Vagina (tissue), 2 donors: ENCODE measurements at regions not wholly inside any gene's neighbourhood (a gene's known extent, or its start where the extent isn't known, plus 50 kb on each side); places are given as distances from the start of the nearest gene placed in this dataset.

Experiments used
- DNase-seq, 2 donors: peaks; one replicate each; pipeline ENCODE4 v3.0.0-alpha.2; 2017; ENCODE audit errors: extremely low spot score in 2 of 2
- H3K27ac ChIP-seq: fragments of 200-600 bp; sonication (generic); one replicate; pipeline ENCODE4 v1.5.1; 2019
- H3K27me3 ChIP-seq: fragments of 200-600 bp; sonication (generic); one replicate; pipeline ENCODE4 v1.5.1; 2019
- H3K36me3 ChIP-seq, 2 donors: fragments of 200-600 bp; sonication (generic); one replicate each; pipeline ENCODE4 v1.5.1; 2017 to 2019
- H3K4me1 ChIP-seq: fragments of 200-600 bp; sonication (generic); one replicate; pipeline ENCODE4 v1.5.1; 2019
- H3K4me3 ChIP-seq, 2 donors: fragments of 200-600 bp; sonication (generic); 1 replicate in 1 of 2; 2 replicates in 1 of 2; pipeline ENCODE4 v1.5.1; 2016 to 2019
- H3K9me3 ChIP-seq: fragments of 200-600 bp; sonication (generic); one replicate; pipeline ENCODE4 v1.5.1; 2019
- CTCF ChIP-seq, 3 experiments: fragments of 450-650 bp in 2 of 3; fragments of 200-600 bp in 1 of 3; sonication (generic) in 1 of 3; IDR thresholded peaks; one replicate each; pipeline ENCODE4 v1.5.1; 2017 to 2019; ENCODE audit warnings: antibody characterized with exemption in 3 of 3, mild to moderate bottlenecking in 2 of 3, moderate library complexity in 2 of 3
- POLR2A ChIP-seq, 2 donors: fragments of 450-650 bp; IDR thresholded peaks; one replicate each; pipeline ENCODE4 v1.6.1; 2017; ENCODE audit warnings: antibody characterized with exemption in 2 of 2, mild to moderate bottlenecking in 2 of 2, moderate library complexity in 2 of 2
- POLR2AphosphoS5 ChIP-seq, 2 donors: sonication (generic); formaldehyde crosslinking; IDR thresholded peaks; one replicate each; pipeline ENCODE4 v1.9.0; 2017; ENCODE audit warnings: antibody characterized with exemption in 2 of 2, mild to moderate bottlenecking in 2 of 2, low read depth in 1 of 2; ENCODE audit not compliant: insufficient read depth in 1 of 2
- intact Hi-C: fragments of 100-400 bp; cut with DNase I; formaldehyde crosslinking; loops from one replicate; pipeline ENCODE4 v1.15.1; 2023

- H3K27me3 ChIP-seq: no peaks in the 10 kb centered on the region
- intact Hi-C loops: no loop called here
- DNase-seq: no peak
- no peaks in the 10 kb centered on the region for H3K36me3 ChIP-seq
- no peak for TF ChIP-seq POLR2AphosphoS5 (IDR thresholded peaks at IDR 0.05; ENCODE audit: insufficient read depth in 1 of 2, low read depth in 1 of 2)
- no peak for TF ChIP-seq POLR2A (IDR thresholded peaks at IDR 0.05)
- TF ChIP-seq CTCF (IDR thresholded peaks at IDR 0.05): no peak
- no peak overlapping the region for H3K4me3 ChIP-seq
- peaks cover 15% of the 10 kb centered on the region for H3K4me1 ChIP-seq
- no peaks in the 10 kb centered on the region for H3K9me3 ChIP-seq
- H3K27ac ChIP-seq: no peak overlapping the region
Measured at GRCh38 chr9:84145780-84146179, 165.2 kb downstream of the RMI1 start.

- no peak for TF ChIP-seq POLR2A (IDR thresholded peaks at IDR 0.05)
- no peak for TF ChIP-seq POLR2AphosphoS5 (IDR thresholded peaks at IDR 0.05; ENCODE audit: insufficient read depth in 1 of 2, low read depth in 1 of 2)
- TF ChIP-seq CTCF (IDR thresholded peaks at IDR 0.05): no peak
- intact Hi-C loops: no loop called here
- Histone ChIP-seq H3K27me3 (no peaks in the 10 kb centered on the region), H3K4me3 (no peak overlapping the region), H3K9me3 (no peaks in the 10 kb centered on the region), H3K27ac (peak overlapping the region; percentile 62), H3K36me3 (no peaks in the 10 kb centered on the region), H3K4me1 (peaks cover 12% of the 10 kb centered on the region)
- DNase-seq: no peak
Measured at GRCh38 chr9:84146893-84147710, 166.5 kb downstream of the RMI1 start.

- DNase-seq: no peak
- TF ChIP-seq POLR2AphosphoS5 (IDR thresholded peaks at IDR 0.05; ENCODE audit: insufficient read depth in 1 of 2, low read depth in 1 of 2) (no peak), CTCF (IDR thresholded peaks at IDR 0.05) (no peak), POLR2A (IDR thresholded peaks at IDR 0.05) (no peak)
- Histone ChIP-seq H3K36me3 (no peaks in the 10 kb centered on the region), H3K9me3 (no peaks in the 10 kb centered on the region), H3K4me1 (peaks cover 12% of the 10 kb centered on the region), H3K27me3 (no peaks in the 10 kb centered on the region), H3K27ac (no peak overlapping the region), H3K4me3 (no peak overlapping the region)
- intact Hi-C loops: loop anchor here (10.0 kb wide), 1 partner anchor 326 kb away; no protein-coding TSS in a partner anchor
Measured at GRCh38 chr9:84151236-84151635, 170.6 kb downstream of the RMI1 start.

GRCh38 chr9:84151640-84152039, 171.0 kb downstream of the RMI1 start:
- no peak for DNase-seq
- Histone ChIP-seq H3K27ac (no peak overlapping the region), H3K4me1 (peaks cover 9% of the 10 kb centered on the region), H3K27me3 (no peaks in the 10 kb centered on the region), H3K4me3 (no peak overlapping the region), H3K36me3 (no peaks in the 10 kb centered on the region), H3K9me3 (no peaks in the 10 kb centered on the region)
- intact Hi-C loops: loop anchor here (10.0 kb wide), 1 partner anchor 327 kb away; no protein-coding TSS in a partner anchor
- TF ChIP-seq POLR2AphosphoS5 (IDR thresholded peaks at IDR 0.05; ENCODE audit: insufficient read depth in 1 of 2, low read depth in 1 of 2) (no peak), POLR2A (IDR thresholded peaks at IDR 0.05) (no peak), CTCF (IDR thresholded peaks at IDR 0.05) (no peak)

- Histone ChIP-seq H3K9me3 (no peaks in the 10 kb centered on the region), H3K27me3 (no peaks in the 10 kb centered on the region), H3K4me1 (peaks cover 3% of the 10 kb centered on the region), H3K36me3 (no peaks in the 10 kb centered on the region), H3K4me3 (no peak overlapping the region), H3K27ac (no peak overlapping the region)
- no peak for DNase-seq
- intact Hi-C loops: loop anchor here (10.0 kb wide), 1 partner anchor 327 kb away; no protein-coding TSS in a partner anchor
- TF ChIP-seq CTCF (IDR thresholded peaks at IDR 0.05) (no peak), POLR2A (IDR thresholded peaks at IDR 0.05) (no peak), POLR2AphosphoS5 (IDR thresholded peaks at IDR 0.05; ENCODE audit: insufficient read depth in 1 of 2, low read depth in 1 of 2) (no peak)
Measured at GRCh38 chr9:84152204-84152603, 171.6 kb downstream of the RMI1 start.
